GM19351 (cell line): ENCODE measurements at regions not wholly inside any gene's neighbourhood (a gene's known extent, or its start where the extent isn't known, plus 50 kb on each side); places are given as distances from the start of the nearest gene placed in this dataset.

Experiments
- ATAC-seq: cut with Tn5 transposase; IDR thresholded peaks from one replicate; pipeline ENCODE4 v1.9.1; 2021; ENCODE audit warnings: mild to moderate bottlenecking, moderate library complexity; ENCODE audit not compliant: unreplicated experiment

DNA sequence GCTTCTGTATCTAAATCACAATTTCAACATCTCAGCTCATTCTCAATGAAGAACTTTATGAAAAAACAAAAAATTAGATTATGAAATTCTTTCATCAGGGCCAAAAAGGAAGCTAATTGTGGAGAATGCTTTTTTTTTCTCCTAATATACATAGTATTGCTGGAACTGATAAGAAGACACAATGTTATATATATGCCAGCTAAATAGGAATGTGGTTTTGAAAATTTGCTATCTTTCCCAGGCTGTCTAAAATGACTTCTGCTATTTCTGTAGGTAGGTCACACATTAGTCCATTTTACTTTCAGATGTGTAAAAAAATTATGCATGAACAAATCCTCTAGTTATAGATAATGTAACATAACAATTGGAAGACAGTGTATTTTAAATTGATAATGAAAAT lies 732.9 kb downstream of the RWDD3 start:
- no peak for ATAC-seq

DNA sequence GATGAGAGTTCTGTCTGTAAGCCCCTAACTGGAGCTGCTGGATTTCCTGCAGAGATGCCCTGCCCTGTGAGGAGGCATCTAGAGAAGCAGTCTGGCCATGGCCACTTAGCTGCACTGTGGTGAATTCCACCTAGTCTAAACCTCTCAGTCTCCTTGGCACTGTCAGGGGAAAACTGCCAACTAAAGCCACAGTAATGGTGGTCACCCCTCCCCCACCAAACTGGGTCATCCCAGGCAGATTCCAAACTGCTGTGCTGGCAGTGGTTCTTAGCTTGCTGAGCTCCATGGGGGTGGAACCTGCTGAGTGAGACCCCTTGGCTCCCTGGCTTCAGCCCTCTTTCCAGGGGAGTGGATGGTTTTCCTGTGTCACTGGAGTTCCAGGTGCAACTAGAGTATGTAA lies 740.6 kb downstream of the RWDD3 start:
- no peak for ATAC-seq

- no peak for ATAC-seq
These were observed 738.9 kb upstream of the PTBP2 start for GRCh38 chr1:95982711-95983110.

GRCh38 chr1:95983831-95984230 lies 737.8 kb upstream of the PTBP2 start:
- no peak for ATAC-seq

- ATAC-seq: no peak
These were observed 736.7 kb upstream of the PTBP2 start for GRCh38 chr1:95984798-95985374.

DNA sequence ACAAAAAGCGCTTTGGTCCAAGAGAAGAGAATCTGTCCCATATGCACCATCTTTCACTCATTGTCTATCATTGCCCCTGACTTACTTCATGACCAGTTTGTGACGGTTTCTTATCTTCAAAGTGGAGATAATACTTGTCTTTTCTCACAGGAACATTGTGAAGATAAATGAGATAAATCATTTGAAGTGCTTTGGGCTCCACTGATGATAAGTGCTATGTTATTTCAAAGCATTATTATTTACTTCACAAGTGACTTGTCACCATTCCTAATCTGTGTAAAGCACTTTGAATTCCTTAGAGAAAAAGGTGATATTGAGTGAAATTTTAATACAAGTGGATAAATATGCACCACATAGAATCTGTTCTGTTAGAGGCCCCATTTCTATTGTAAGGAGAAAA lies 731.6 kb upstream of the PTBP2 start:
- ATAC-seq: no peak

GRCh38 chr1:95991787-95992520 lies 729.6 kb upstream of the PTBP2 start:
- no peak for ATAC-seq

DNA sequence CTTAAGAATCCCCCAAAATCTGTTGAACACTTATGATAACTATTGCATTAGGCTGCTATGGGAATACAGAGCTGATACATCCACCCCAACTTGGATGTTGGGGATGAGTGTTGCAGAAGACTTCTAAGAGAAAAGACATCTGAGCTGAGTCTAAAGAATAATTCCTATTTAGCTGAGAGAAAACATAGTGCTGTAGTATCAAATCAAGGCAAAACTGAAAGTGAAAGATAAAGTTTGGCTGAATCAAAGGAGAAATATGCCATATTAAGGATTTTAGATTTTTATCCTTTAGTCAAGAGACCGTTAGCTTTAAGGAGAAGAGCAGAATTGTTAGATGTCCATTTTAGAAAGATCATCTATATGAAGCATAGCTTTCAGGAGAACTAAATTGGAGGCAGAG lies 726.9 kb upstream of the PTBP2 start:
- ATAC-seq: no peak

DNA sequence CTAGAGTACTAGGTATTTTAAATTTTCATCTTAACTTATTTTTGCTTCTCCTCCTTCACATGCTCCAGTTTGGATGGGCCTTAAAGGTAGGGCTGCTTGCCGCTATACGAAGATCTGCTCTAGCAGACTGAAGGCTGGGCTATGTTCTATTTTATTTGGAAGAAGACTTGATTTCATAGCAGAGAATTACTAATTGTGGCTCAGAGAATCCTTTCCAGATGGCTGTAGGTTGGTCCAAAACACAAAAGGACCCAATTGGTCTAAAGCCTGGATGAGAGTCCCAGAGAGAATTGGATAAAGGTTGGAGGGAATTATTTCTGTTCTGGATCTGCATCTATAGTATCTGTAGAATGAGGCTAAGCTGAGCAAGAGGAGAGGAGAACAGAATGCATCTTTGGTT lies 719.4 kb upstream of the PTBP2 start:
- no peak for ATAC-seq

- no peak for ATAC-seq
These were observed 718.3 kb upstream of the PTBP2 start for GRCh38 chr1:96002969-96003964.

DNA sequence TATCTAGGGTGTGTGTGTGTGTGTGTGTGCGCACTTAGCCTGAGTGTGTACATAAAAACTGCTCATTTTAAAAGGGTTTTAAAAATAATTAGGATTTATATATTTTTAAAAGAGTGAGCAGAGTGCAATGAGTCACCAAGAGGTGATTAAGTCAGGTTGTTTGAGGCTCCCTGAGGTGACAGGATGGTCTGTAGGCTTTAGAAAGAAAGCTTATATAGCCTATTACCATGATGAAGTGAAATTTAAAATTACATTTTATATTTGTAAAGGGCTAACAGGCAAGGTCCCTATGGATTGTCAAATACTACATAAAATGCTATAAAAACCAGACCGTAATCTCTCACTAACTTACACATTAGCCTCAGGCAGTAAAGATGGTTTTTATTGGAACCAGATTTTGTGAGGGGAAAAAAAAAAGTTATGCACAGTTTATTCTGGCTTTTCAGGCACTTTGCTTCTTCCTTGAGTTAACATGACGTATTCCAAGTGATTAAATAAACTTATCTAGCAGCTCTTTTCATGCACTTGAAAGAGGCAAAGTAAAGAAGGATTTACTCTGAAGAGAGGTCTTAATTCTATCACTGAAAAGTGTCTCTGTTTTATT lies 711.7 kb upstream of the PTBP2 start:
- no peak for ATAC-seq

GRCh38 chr1:96011606-96012005 lies 710.0 kb upstream of the PTBP2 start:
- ATAC-seq: no peak

- ATAC-seq: no peak
These were observed 705.4 kb upstream of the PTBP2 start for GRCh38 chr1:96016219-96016618.

- ATAC-seq: no peak
These were observed 701.2 kb upstream of the PTBP2 start for GRCh38 chr1:96020378-96020777.

GRCh38 chr1:96025062-96025461 lies 696.5 kb upstream of the PTBP2 start:
- ATAC-seq: no peak

- no peak for ATAC-seq
These were observed 693.5 kb upstream of the PTBP2 start for GRCh38 chr1:96028071-96028470.

DNA sequence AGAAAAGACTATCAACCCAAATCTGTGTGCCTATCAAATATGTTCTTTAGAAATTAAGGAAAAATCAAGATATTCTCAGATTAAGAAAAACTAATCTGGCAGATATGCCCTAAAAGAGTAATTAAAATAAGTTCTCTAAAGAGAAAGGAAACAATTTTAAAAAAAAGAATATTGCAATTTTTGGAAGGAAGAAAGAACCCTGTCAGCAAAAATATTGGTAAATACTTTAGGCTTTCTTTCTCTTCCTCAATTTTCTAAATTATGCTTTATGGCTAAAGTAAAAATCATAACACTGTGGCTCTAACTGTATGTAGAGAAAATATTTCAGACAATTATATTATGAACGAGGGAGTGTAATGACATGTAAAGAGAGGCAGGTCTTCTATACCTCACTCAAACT lies 691.3 kb upstream of the PTBP2 start:
- no peak for ATAC-seq

DNA sequence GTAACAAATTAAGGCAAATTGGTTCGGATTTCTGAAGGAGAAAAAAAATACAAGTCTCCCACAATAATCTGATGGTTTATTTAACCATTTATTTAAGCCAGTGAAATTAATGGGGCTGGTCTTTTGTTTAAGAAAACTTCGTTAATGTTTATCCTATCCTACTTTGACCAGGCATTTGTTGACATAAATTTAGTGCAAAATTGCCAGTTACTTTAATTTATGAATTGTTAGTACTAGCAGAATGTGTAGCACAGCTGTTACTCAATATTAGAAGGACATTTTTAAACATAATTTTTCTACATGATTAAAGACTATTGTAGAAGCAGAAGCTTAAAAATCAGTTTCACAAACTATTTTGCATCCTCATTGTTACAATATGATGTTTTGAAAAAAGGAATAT lies 687.6 kb upstream of the PTBP2 start:
- no peak for ATAC-seq

DNA sequence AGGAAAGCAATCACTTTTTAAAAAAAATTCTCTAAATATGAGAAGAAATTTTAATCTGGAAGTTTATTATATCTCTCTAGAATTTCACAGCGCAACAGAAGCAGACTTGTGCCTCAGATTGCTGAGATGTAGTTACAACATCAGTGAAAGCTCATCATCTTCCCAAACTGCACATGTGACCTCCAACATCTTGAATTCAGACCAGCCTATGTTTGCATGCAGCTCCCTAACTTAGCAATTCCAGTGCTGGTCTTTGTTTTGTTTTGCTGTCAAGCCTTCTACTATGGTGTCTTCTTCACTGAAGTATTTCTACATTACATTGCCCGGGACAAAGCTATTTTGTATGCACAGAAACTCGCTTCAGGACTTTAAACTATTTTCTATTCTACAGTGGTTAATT lies 684.8 kb upstream of the PTBP2 start:
- ATAC-seq: no peak

DNA sequence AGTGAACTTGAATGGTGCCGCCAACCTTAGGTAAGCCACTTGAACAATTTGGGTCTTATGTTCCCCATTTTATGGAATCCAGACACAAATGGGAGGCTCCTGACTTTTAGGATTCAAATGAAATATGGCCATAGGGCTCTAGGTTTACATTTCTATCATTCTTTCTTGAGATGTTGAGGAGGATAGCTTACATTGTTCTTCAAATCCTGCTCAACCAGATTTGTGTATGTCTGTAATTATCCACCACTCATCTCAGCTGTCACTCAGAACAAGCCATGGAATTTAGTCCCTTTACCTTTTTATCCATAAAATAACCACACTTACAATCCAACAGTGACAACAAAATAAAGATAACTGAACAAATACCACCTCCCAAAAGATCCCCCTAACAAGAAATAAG lies 682.9 kb upstream of the PTBP2 start:
- no peak for ATAC-seq

DNA sequence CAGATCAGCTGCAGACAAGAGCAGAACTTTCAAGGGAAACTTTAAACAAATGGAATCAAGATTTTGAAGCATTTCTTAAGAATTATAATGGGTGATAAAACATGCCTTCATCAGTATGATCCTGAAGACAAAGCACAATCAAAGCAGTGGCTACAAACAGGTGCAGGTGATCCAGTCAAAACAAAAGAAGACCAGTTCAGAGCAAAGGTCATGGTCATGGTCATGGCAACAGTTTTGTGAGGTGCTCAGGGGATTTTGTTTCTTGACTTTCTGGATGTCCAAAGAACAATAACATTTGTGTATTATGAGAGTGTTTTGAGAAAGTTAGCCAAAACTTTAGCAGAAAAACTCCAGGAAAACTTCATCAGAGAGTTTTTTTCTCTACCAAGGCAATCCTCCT lies 681.7 kb upstream of the PTBP2 start:
- no peak for ATAC-seq
